ENCODE measurements at regions not wholly inside any gene's neighbourhood (a gene's known extent, or its start where the extent isn't known, plus 50 kb on each side); places are given as distances from the start of the nearest gene placed in this dataset.

DNA sequence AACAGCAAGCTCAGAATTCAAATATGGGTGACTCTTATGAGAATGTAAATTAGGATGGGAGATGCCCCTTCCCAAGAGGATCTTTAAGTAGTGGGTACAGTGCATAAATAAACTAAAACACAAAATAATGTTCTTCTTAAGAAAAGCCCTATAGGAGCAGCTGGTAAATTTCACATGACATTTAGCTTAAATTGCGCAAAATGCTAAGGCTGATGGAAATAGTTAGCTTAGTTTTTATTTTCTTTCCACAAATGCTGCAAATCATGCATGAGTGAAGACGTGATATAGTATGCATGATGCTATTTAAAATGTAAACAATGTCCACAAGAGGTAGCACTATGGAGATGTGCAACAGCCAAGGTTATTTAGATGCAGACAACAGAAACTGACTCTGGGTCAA is 328.1 kb downstream of the ATP23 start:
- TF ChIP-seq, protein P1, sequence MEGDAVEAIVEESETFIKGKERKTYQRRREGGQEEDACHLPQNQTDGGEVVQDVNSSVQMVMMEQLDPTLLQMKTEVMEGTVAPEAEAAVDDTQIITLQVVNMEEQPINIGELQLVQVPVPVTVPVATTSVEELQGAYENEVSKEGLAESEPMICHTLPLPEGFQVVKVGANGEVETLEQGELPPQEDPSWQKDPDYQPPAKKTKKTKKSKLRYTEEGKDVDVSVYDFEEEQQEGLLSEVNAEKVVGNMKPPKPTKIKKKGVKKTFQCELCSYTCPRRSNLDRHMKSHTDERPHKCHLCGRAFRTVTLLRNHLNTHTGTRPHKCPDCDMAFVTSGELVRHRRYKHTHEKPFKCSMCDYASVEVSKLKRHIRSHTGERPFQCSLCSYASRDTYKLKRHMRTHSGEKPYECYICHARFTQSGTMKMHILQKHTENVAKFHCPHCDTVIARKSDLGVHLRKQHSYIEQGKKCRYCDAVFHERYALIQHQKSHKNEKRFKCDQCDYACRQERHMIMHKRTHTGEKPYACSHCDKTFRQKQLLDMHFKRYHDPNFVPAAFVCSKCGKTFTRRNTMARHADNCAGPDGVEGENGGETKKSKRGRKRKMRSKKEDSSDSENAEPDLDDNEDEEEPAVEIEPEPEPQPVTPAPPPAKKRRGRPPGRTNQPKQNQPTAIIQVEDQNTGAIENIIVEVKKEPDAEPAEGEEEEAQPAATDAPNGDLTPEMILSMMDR (IDR thresholded peaks at IDR 0.05), result no peak
- TF ChIP-seq ZFX (IDR thresholded peaks at IDR 0.05; ENCODE audit: borderline replicate concordance), result no peak
